ENCODE measurements at regions not wholly inside any gene's neighbourhood (a gene's known extent, or its start where the extent isn't known, plus 50 kb on each side); places are given as distances from the start of the nearest gene placed in this dataset.

- no peak for DNase-seq
Observed at GRCh38 chr13:82664183-82664582, 1218.1 kb downstream of the SLITRK1 start.

GRCh38 chr13:82661126-82661525 lies 1221.1 kb downstream of the SLITRK1 start:
- DNase-seq = no peak

GRCh38 chr13:82658811-82659210 lies 1223.5 kb downstream of the SLITRK1 start:
- no peak for DNase-seq

GRCh38 chr13:82657471-82657870 lies 1224.8 kb downstream of the SLITRK1 start:
- DNase-seq = no peak

GRCh38 chr13:82654861-82655855 lies 1227.1 kb downstream of the SLITRK1 start:
- no peak for DNase-seq

GRCh38 chr13:82654143-82654542 lies 1228.1 kb downstream of the SLITRK1 start:
- DNase-seq = no peak

GRCh38 chr13:82647540-82647939 lies 1234.7 kb downstream of the SLITRK1 start:
- no peak for DNase-seq

- DNase-seq = no peak
Observed at GRCh38 chr13:82636119-82636518, 1246.2 kb downstream of the SLITRK1 start.

GRCh38 chr13:82634946-82635345 lies 1247.3 kb downstream of the SLITRK1 start:
- no peak for DNase-seq

- DNase-seq = no peak
Observed at GRCh38 chr13:82627183-82627582, 1255.1 kb downstream of the SLITRK1 start.

GRCh38 chr13:82625717-82626116 lies 1256.6 kb downstream of the SLITRK1 start:
- no peak for DNase-seq

- no peak for DNase-seq
Observed at GRCh38 chr13:82615043-82615442, 1267.2 kb downstream of the SLITRK1 start.

GRCh38 chr13:82614086-82614485 lies 1268.2 kb downstream of the SLITRK1 start:
- no peak for DNase-seq

- DNase-seq = no peak
Observed at GRCh38 chr13:82606008-82606407, 1276.3 kb downstream of the SLITRK1 start.

- no peak for DNase-seq
Observed at GRCh38 chr13:82597747-82598146, 1284.5 kb downstream of the SLITRK1 start.

GRCh38 chr13:82593239-82593638 lies 1289.0 kb downstream of the SLITRK1 start:
- DNase-seq = no peak

GRCh38 chr13:82571653-82572052 lies 1310.6 kb downstream of the SLITRK1 start:
- DNase-seq = no peak

- DNase-seq = no peak
Observed at GRCh38 chr13:82569581-82569980, 1312.7 kb downstream of the SLITRK1 start.

GRCh38 chr13:82566864-82567263 lies 1315.4 kb downstream of the SLITRK1 start:
- DNase-seq = no peak

GRCh38 chr13:82565201-82565600 lies 1317.1 kb downstream of the SLITRK1 start:
- DNase-seq = no peak

GRCh38 chr13:82560889-82561288 lies 1321.4 kb downstream of the SLITRK1 start:
- no peak for DNase-seq

GRCh38 chr13:82522872-82523271 lies 1359.4 kb downstream of the SLITRK1 start:
- no peak for DNase-seq

GRCh38 chr13:82506805-82507414 lies 1375.4 kb downstream of the SLITRK1 start:
- DNase-seq = no peak

GRCh38 chr13:82501834-82502233 lies 1380.4 kb downstream of the SLITRK1 start:
- DNase-seq = no peak
